SIG-M5 treated with dmso at 0.1 percent for 504 hours (cell line): ENCODE measurements at regions not wholly inside any gene's neighbourhood (a gene's known extent, or its start where the extent isn't known, plus 50 kb on each side); places are given as distances from the start of the nearest gene placed in this dataset.

Experiments
- DNase-seq: peaks from one replicate; lab custom pipeline; 2025; ENCODE audit not compliant: unreplicated experiment; lab: John Stamatoyannopoulos, UW

- DNase-seq: no peak
These were observed 662.5 kb downstream of the POM121L12 start for GRCh38 chr7:53697913-53698312.

DNA sequence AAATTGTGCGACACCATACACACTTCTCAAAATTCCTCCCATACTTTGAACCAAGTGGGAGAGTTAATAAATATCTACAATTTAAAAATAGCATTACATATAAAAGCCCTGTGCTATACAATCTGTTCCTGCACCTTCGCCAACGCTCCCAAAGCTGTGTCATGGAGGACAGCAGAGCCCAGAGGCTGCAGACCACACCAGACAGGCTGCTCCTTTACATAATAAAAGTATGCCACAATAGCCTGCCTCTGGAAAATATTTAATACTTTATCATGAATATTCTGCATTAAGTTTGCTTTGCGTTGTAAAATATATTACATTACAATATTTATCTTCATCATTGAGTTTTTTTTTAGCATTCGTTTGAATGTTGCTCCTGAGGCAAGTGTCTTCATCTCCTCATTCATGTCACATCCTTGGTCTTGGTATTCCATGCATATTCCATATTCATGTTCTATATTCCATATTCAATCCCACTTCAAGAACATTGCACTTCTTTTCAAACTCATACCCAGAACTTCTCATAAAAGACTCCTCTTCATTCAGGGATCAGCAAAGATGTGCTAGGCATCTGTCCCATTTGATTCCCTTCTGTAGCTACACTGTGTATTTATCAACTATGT is 663.9 kb downstream of the POM121L12 start:
- DNase-seq: no peak

- no peak for DNase-seq
These were observed 683.7 kb downstream of the POM121L12 start for GRCh38 chr7:53719122-53719521.

GRCh38 chr7:53740971-53741370 is 705.5 kb downstream of the POM121L12 start:
- DNase-seq: no peak

DNA sequence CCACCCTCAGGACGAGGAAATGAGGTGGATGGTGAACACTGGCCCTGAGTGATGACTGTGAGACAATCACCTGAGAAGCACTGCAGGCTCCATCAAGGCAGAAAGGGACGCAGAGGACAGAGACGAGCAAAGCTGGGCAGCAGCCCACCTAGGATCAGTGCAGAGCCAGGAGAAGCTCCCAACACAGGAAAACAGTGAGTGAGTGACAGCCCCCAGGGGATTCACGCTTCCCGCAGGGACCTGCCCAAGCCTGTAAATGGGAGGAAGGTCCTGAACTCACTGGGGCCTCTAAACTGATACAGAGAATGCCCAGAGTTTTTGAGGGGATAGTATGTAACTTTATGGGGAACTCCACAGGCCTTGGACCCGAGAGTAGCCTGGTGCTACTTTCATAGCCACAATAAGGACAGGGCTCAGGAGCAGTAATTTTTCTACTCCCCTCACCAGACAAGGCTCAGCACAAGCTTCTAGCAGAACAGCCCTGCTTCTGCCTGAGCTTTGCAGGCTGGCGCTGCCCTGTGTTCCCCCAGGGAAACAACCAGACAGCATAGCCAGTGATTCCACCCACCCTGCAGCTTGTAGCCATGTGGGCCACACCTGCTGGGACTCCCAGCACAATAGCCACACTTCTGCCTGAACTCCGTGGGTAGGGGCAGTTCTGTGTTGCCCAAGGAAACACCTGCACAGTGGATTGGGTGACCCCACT is 708.4 kb downstream of the POM121L12 start:
- DNase-seq: no peak

- no peak for DNase-seq
These were observed 708.9 kb downstream of the POM121L12 start for GRCh38 chr7:53744403-53744760.

DNA sequence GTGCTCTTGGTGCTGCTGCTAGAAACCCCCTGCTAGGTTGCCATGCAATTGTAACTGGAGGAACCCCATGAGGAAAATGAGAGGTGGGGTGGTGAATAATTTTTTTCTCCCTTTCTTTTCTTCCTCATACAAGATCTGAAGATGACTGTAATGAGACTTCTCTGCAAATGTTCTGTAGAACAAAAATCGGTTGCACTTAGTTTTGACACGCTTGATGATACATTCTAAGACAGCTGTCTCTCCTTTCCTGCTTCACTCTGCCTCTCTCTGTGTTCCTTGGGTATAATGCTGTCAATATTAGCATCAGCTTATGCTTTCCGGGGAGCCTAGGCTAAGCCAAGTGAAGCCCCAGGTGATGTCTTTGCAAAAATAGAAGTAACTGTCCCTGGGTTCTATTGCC is 721.5 kb downstream of the POM121L12 start:
- DNase-seq: no peak

GRCh38 chr7:53768186-53768585 is 732.8 kb downstream of the POM121L12 start:
- DNase-seq: no peak

DNA sequence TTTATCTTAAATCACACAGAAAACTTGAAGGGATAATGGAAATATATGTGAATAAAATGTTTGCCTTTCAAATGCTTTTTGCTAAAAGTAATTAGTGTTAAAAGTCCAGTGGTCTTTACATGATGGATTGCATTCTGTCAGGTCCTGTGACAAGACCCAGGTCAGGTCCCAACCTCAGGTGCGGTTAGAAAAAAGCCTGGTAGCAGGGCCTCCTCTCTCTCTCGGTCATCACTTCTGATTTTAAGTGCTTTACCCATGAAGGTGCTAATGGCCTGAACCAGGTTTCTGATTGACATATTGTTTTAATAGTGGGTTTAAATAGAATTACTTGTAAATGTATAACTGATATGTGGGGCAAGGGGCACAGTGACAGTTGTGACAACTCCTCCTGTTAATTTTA is 736.3 kb downstream of the POM121L12 start:
- DNase-seq: no peak

GRCh38 chr7:53776323-53776722 is 740.9 kb downstream of the POM121L12 start:
- DNase-seq: no peak

- DNase-seq: no peak
These were observed 752.4 kb upstream of the VSTM2A start for GRCh38 chr7:53789741-53790140.

- DNase-seq: no peak
These were observed 747.4 kb upstream of the VSTM2A start for GRCh38 chr7:53794816-53795215.

- DNase-seq: no peak
These were observed 741.4 kb upstream of the VSTM2A start for GRCh38 chr7:53800746-53801145.

DNA sequence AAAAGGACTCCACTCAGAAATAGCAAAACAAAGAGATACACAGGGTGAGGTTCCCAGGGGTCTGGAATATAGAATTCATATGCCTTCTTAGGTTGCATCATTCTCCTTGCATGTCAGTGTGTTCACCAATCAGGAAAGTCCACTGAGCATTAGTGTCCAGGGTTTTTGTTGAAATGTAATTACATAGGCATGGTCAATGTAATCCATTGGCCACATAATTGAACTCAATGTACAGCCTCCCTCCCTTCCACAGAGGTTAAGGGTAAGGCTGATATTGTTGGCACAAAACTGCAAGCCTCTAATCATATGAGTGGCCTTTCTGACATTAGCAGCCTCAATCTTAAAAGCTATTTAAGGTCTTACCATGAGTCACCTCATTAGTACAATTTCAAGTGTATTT is 736.1 kb upstream of the VSTM2A start:
- DNase-seq: no peak

GRCh38 chr7:53811555-53812079 is 730.6 kb upstream of the VSTM2A start:
- no peak for DNase-seq

DNA sequence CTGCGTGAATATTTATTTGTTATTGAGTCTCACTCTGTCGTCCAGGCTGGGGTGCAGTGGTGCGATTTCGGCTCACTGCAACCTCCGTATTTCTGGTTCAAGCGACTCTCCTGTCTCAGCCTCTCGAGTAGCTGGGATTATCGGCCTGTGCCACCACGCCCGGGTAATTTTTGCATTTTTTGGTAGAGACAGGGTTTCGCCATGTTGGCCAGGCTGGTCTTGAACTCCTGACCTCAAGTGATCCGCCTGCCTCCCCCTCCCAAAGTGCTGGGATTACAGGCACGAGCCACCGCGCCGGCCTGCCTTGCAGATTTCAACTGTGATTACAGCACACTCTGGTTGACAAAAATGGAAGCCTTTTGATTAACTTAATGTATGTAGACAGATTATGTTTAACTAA is 730.0 kb upstream of the VSTM2A start:
- no peak for DNase-seq

GRCh38 chr7:53835301-53835700 is 706.9 kb upstream of the VSTM2A start:
- no peak for DNase-seq

- no peak for DNase-seq
These were observed 664.5 kb upstream of the VSTM2A start for GRCh38 chr7:53877688-53878087.

- DNase-seq: no peak
These were observed 641.2 kb upstream of the VSTM2A start for GRCh38 chr7:53900856-53901528.

GRCh38 chr7:53904355-53904754 is 637.8 kb upstream of the VSTM2A start:
- no peak for DNase-seq

- no peak for DNase-seq
These were observed 624.5 kb upstream of the VSTM2A start for GRCh38 chr7:53917637-53918036.

GRCh38 chr7:53920011-53920410 is 622.2 kb upstream of the VSTM2A start:
- DNase-seq: no peak
